ENCODE measurements at regions not wholly inside any gene's neighbourhood (a gene's known extent, or its start where the extent isn't known, plus 50 kb on each side); places are given as distances from the start of the nearest gene placed in this dataset.

GRCh38 chr3:40850861-40851260 lies 326.1 kb downstream of the ZNF621 start:
- Mint-ChIP-seq H3K4me3 (no peak overlapping the region), H3K4me1 (no peaks in the 10 kb centered on the region), H3K27me3 (ENCODE audit: low read depth) (no peaks in the 10 kb centered on the region), H3K36me3 (ENCODE audit: low read depth) (no peaks in the 10 kb centered on the region), H3K9me3 (peaks cover 2% of the 10 kb centered on the region), H3K27ac (ENCODE audit: unreplicated experiment) (no peak overlapping the region)
- no peak for DNase-seq (ENCODE audit: low read depth, low spot score)
- TF ChIP-seq CTCF (conservative IDR thresholded peaks at IDR 0.05), result no peak

- TF ChIP-seq CTCF (conservative IDR thresholded peaks at IDR 0.05), result no peak
- Mint-ChIP-seq H3K9me3 (peaks cover 2% of the 10 kb centered on the region), H3K27ac (ENCODE audit: unreplicated experiment) (no peak overlapping the region), H3K4me1 (no peaks in the 10 kb centered on the region), H3K27me3 (ENCODE audit: low read depth) (no peaks in the 10 kb centered on the region), H3K36me3 (ENCODE audit: low read depth) (no peaks in the 10 kb centered on the region), H3K4me3 (no peak overlapping the region)
- DNase-seq (ENCODE audit: low read depth, low spot score), result no peak
Observed at GRCh38 chr3:40851836-40852235, 327.1 kb downstream of the ZNF621 start.

DNA sequence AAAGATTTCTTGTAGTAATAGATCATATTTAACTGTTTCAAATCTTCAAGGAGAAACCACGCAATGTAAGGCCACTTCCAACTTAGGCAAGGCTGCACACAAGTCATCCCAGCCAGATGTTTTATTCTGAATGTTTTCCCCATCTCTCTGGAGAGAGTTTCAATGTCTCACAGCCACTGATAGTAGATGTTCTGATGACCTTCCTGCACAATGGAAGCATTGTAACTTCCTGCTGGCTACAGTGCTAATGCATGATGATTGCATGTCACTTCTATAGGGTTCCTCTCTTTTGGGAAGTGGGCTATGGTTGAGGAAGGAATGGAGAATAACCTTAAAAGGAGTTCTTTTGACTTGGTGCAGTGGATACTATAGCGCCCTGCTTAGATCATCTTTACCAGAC lies 328.0 kb downstream of the ZNF621 start:
- no peak for DNase-seq (ENCODE audit: low read depth, low spot score)
- no peak overlapping the region for H3K4me3 Mint-ChIP-seq
- TF ChIP-seq CTCF (conservative IDR thresholded peaks at IDR 0.05), result no peak
- H3K36me3 Mint-ChIP-seq (ENCODE audit: low read depth), result no peaks in the 10 kb centered on the region
- no peaks in the 10 kb centered on the region for H3K4me1 Mint-ChIP-seq
- H3K9me3 Mint-ChIP-seq, result peaks cover 2% of the 10 kb centered on the region
- H3K27ac Mint-ChIP-seq (ENCODE audit: unreplicated experiment), result no peak overlapping the region
- H3K27me3 Mint-ChIP-seq (ENCODE audit: low read depth), result no peaks in the 10 kb centered on the region

DNA sequence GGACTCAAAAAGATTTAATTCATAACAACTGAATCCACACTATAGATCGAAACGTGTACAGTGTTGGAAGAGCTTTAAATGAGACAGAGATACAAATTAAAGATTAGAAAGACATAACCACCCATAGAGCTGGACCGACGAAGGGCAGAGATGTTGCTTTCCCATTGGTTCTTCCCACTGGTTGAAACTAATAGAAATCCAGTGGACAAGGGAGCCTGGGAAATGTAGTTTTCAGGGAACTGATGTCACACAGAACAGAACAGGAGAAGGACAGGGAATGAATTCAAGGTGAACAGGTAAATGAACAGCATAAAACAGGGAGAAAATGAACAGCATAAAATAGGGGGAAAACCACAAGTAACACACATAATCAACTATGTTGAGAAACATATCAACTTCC lies 328.7 kb downstream of the ZNF621 start:
- no peak overlapping the region for H3K4me3 Mint-ChIP-seq
- TF ChIP-seq CTCF (conservative IDR thresholded peaks at IDR 0.05), result no peak
- no peak for DNase-seq (ENCODE audit: low read depth, low spot score)
- no peaks in the 10 kb centered on the region for H3K4me1 Mint-ChIP-seq
- no peak overlapping the region for H3K27ac Mint-ChIP-seq (ENCODE audit: unreplicated experiment)
- peaks cover 2% of the 10 kb centered on the region for H3K9me3 Mint-ChIP-seq
- no peaks in the 10 kb centered on the region for H3K36me3 Mint-ChIP-seq (ENCODE audit: low read depth)
- no peaks in the 10 kb centered on the region for H3K27me3 Mint-ChIP-seq (ENCODE audit: low read depth)

- no peaks in the 10 kb centered on the region for H3K4me1 Mint-ChIP-seq
- no peak overlapping the region for H3K27ac Mint-ChIP-seq (ENCODE audit: unreplicated experiment)
- DNase-seq (ENCODE audit: low read depth, low spot score), result no peak
- no peaks in the 10 kb centered on the region for H3K9me3 Mint-ChIP-seq
- H3K4me3 Mint-ChIP-seq, result no peak overlapping the region
- no peaks in the 10 kb centered on the region for H3K27me3 Mint-ChIP-seq (ENCODE audit: low read depth)
- no peak for TF ChIP-seq CTCF (conservative IDR thresholded peaks at IDR 0.05)
- H3K36me3 Mint-ChIP-seq (ENCODE audit: low read depth), result no peaks in the 10 kb centered on the region
Observed at GRCh38 chr3:40855871-40856270, 331.1 kb downstream of the ZNF621 start.

Measured in neural crest cell (in vitro differentiated cells).